ENCODE measurements at regions not wholly inside any gene's neighbourhood (a gene's known extent, or its start where the extent isn't known, plus 50 kb on each side); places are given as distances from the start of the nearest gene placed in this dataset.

DNA sequence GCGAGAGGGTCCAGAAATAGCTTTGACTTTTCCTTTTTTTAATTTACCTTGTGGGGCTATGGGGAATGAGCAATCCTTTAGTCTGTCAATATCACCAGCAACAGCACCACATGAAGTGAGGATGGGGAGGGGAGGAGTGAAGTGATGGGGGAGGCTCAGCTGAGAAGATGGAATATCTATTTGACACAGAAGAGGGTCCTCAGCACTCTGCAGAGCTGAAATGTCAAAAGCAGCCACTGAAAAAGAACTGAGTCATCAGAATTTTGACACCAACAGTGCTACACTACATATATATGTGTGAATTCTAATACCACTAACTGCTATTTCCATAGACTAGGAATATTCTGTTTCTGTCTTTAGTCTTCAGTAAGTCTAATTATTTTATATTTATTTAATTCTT, 427.0 kb upstream of the PBX1 start:
- TF ChIP-seq, protein P1, sequence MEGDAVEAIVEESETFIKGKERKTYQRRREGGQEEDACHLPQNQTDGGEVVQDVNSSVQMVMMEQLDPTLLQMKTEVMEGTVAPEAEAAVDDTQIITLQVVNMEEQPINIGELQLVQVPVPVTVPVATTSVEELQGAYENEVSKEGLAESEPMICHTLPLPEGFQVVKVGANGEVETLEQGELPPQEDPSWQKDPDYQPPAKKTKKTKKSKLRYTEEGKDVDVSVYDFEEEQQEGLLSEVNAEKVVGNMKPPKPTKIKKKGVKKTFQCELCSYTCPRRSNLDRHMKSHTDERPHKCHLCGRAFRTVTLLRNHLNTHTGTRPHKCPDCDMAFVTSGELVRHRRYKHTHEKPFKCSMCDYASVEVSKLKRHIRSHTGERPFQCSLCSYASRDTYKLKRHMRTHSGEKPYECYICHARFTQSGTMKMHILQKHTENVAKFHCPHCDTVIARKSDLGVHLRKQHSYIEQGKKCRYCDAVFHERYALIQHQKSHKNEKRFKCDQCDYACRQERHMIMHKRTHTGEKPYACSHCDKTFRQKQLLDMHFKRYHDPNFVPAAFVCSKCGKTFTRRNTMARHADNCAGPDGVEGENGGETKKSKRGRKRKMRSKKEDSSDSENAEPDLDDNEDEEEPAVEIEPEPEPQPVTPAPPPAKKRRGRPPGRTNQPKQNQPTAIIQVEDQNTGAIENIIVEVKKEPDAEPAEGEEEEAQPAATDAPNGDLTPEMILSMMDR (IDR thresholded peaks at IDR 0.05) = no peak
- TF ChIP-seq POLR2A (IDR thresholded peaks at IDR 0.05; ENCODE audit: low read depth) (no peak), POLR2AphosphoS5 (IDR thresholded peaks at IDR 0.05) (no peak)
